H1 (cell line): ENCODE measurements at regions not wholly inside any gene's neighbourhood (a gene's known extent, or its start where the extent isn't known, plus 50 kb on each side); places are given as distances from the start of the nearest gene placed in this dataset.

Experiments
- CTCF ChIA-PET: fragments of 300-600 bp; sonication (Branson Sonifier 250); formaldehyde crosslinking; loops from one replicate; lab custom pipeline; 2021; ENCODE audit not compliant: partially characterized antibody; lab: Charles Lee
- POLR2A ChIA-PET: fragments of 300-600 bp; sonication (Branson Sonifier 250); formaldehyde crosslinking; loops from one replicate; lab custom pipeline; 2021; ENCODE audit warnings: inconsistent platforms; ENCODE audit not compliant: partially characterized antibody; lab: Charles Lee
- DNase-seq, 2 experiments: peaks; one replicate each; pipeline versions ENCODE4 v3.0.0 to v3.0.0-alpha.2; 2010 to 2022; ENCODE audit warnings: low spot score in 2 of 2, low read depth in 1 of 2, mixed read lengths in 1 of 2
- FAIRE-seq: peaks from 2 replicates; lab custom pipeline; 2011; peaks lifted over from hg19 to GRCh38; lab: Jason Lieb, UNC
- H2AFZ ChIP-seq: 2 replicates; pipeline ENCODE4 v1.8.1; 2012; ENCODE audit warnings: low read length, inconsistent platforms
- H2AK5ac ChIP-seq: 2 replicates; pipeline ENCODE4 v1.6.1; 2013; ENCODE audit warnings: low read depth, low read length
- H2BK120ac ChIP-seq: replicated peaks from 2 replicates; pipeline ENCODE3; 2013; ENCODE audit warnings: low read depth, low read length, inconsistent platforms
- H2BK12ac ChIP-seq: 2 replicates; pipeline ENCODE4 v1.6.1; 2013; ENCODE audit warnings: low read depth, low read length
- H2BK15ac ChIP-seq: 2 replicates; pipeline ENCODE4 v1.6.1; 2013; ENCODE audit warnings: low read length
- H2BK20ac ChIP-seq: 2 replicates; pipeline ENCODE4 v1.6.1; 2013; ENCODE audit warnings: low read length
- H2BK5ac ChIP-seq: 2 replicates; pipeline ENCODE4 v1.6.1; 2013; ENCODE audit warnings: low read depth, low read length
- H3K14ac ChIP-seq: 2 replicates; pipeline ENCODE4 v1.6.1; 2013; ENCODE audit warnings: inconsistent platforms; ENCODE audit not compliant: insufficient read length
- H3K18ac ChIP-seq: 2 replicates; pipeline ENCODE4 v1.6.1; 2013; ENCODE audit warnings: low read length; ENCODE audit errors: extremely low read depth
- H3K23ac ChIP-seq: 2 replicates; pipeline ENCODE4 v1.6.1; 2013; ENCODE audit warnings: inconsistent platforms; ENCODE audit not compliant: insufficient read length
- H3K23me2 ChIP-seq: 2 replicates; pipeline ENCODE4 v1.6.1; 2013; ENCODE audit warnings: low read depth, low read length
- H3K27ac ChIP-seq: 2 replicates; pipeline ENCODE4 v1.6.1; 2011; ENCODE audit warnings: low read depth, low read length, inconsistent platforms
- H3K27me3 ChIP-seq, 4 experiments: replicated peaks in 1 of 4; 1 replicate in 1 of 4; 2 replicates in 3 of 4; pipeline versions ENCODE4 v1.6.1 to v1.8.1; 2011 to 2013; ENCODE audit warnings: low read length in 3 of 4, mild to moderate bottlenecking in 3 of 4, inconsistent platforms in 2 of 4, mixed read lengths in 2 of 4, moderate library complexity in 1 of 4; ENCODE audit not compliant: control insufficient read depth in 3 of 4, insufficient read depth in 3 of 4; ENCODE audit errors: extremely low read depth in 1 of 4
- H3K36me3 ChIP-seq, 4 experiments: 2 replicates each; pipeline versions ENCODE4 v1.6.1 to v1.8.1; 2011 to 2013; ENCODE audit warnings: mild to moderate bottlenecking in 4 of 4, low read length in 3 of 4, moderate library complexity in 2 of 4, control low read depth in 1 of 4, inconsistent platforms in 1 of 4; ENCODE audit not compliant: insufficient read depth in 4 of 4, control insufficient read depth in 2 of 4
- H3K4ac ChIP-seq: replicated peaks from 2 replicates; pipeline ENCODE3; 2013; ENCODE audit warnings: low read length, low read depth, mixed read lengths, inconsistent platforms; ENCODE audit not compliant: insufficient read length
- H3K4me1 ChIP-seq, 4 experiments: replicated peaks in 1 of 4; 1 replicate in 1 of 4; 2 replicates in 3 of 4; pipeline versions ENCODE4 v1.6.1 to v1.8.1; 2011 to 2013; ENCODE audit warnings: low read length in 3 of 4, inconsistent platforms in 2 of 4, mixed read lengths in 1 of 4; ENCODE audit not compliant: insufficient read depth in 4 of 4, control insufficient read depth in 3 of 4
- H3K4me2 ChIP-seq, 2 experiments: 2 replicates each; pipeline versions ENCODE4 v1.6.1 to v1.8.1; 2011 to 2013; ENCODE audit warnings: low read depth in 2 of 2, low read length in 2 of 2, control low read depth in 1 of 2, inconsistent platforms in 1 of 2, mild to moderate bottlenecking in 1 of 2; ENCODE audit not compliant: insufficient read depth in 1 of 2
- H3K4me3 ChIP-seq, 4 experiments: fragments of 200-600, 300-600 bp in 1 of 4; sonication (generic), shearing (Covaris generic), sonication (Bioruptor Twin) in 1 of 4; 2 replicates each; pipeline versions ENCODE4 v1.5.1 to v1.8.1; 2011 to 2016; ENCODE audit warnings: low read length in 4 of 4, low read depth in 3 of 4, control low read depth in 2 of 4, inconsistent platforms in 2 of 4, mild to moderate bottlenecking in 2 of 4, mixed read lengths in 1 of 4, moderate library complexity in 1 of 4; ENCODE audit not compliant: insufficient read depth in 2 of 4; ENCODE audit errors: extremely low read depth in 1 of 4
- H3K56ac ChIP-seq: replicated peaks from 2 replicates; pipeline ENCODE3; 2013; ENCODE audit warnings: low read depth, mild to moderate bottlenecking, mixed read lengths, low read length, inconsistent platforms; ENCODE audit not compliant: insufficient read length
- H3K79me1 ChIP-seq: 2 replicates; pipeline ENCODE4 v1.6.1; 2013; ENCODE audit warnings: low read depth, low read length, control low read depth
- H3K79me2 ChIP-seq, 2 experiments: 2 replicates each; pipeline versions ENCODE4 v1.6.1 to v1.8.1; 2012 to 2013; ENCODE audit warnings: low read length in 2 of 2, mild to moderate bottlenecking in 2 of 2, inconsistent platforms in 1 of 2; ENCODE audit not compliant: insufficient read depth in 2 of 2, control insufficient read depth in 1 of 2
- H3K9ac ChIP-seq, 4 experiments: replicated peaks in 1 of 4; 1 replicate in 1 of 4; 2 replicates in 3 of 4; pipeline versions ENCODE4 v1.6.1 to v1.8.1; 2011 to 2013; ENCODE audit warnings: low read depth in 3 of 4, low read length in 3 of 4, control low read depth in 2 of 4, mild to moderate bottlenecking in 2 of 4, moderate library complexity in 2 of 4, inconsistent platforms in 1 of 4; ENCODE audit errors: extremely low read depth in 1 of 4
- H3K9me3 ChIP-seq, 2 experiments: 2 replicates each; pipeline versions ENCODE4 v1.6.1 to v1.8.1; 2012 to 2013; ENCODE audit warnings: mild to moderate bottlenecking in 2 of 2, moderate library complexity in 2 of 2, control low read depth in 1 of 2, inconsistent platforms in 1 of 2, low read depth in 1 of 2, low read length in 1 of 2, mixed read lengths in 1 of 2; ENCODE audit not compliant: insufficient read depth in 2 of 2
- H4K20me1 ChIP-seq, 2 experiments: replicated peaks in 1 of 2; 2 replicates each; pipeline versions ENCODE3 to v1.8.1; 2011 to 2013; ENCODE audit warnings: inconsistent platforms in 2 of 2, low read length in 2 of 2, mild to moderate bottlenecking in 1 of 2; ENCODE audit not compliant: insufficient read depth in 2 of 2, control insufficient read depth in 1 of 2
- H4K5ac ChIP-seq: 2 replicates; pipeline ENCODE4 v1.6.1; 2013; ENCODE audit warnings: low read length, low read depth, mixed read lengths, inconsistent platforms; ENCODE audit not compliant: insufficient read length
- H4K8ac ChIP-seq: 2 replicates; pipeline ENCODE4 v1.8.0; 2013; ENCODE audit warnings: mild to moderate bottlenecking, moderate library complexity, low read length, inconsistent platforms; ENCODE audit not compliant: insufficient read depth; ENCODE audit errors: extremely low read depth
- H4K91ac ChIP-seq: replicated peaks from 2 replicates; pipeline ENCODE3; 2013; ENCODE audit warnings: low read length, mixed read lengths, inconsistent platforms; ENCODE audit not compliant: insufficient read length
- RBBP5 ChIP-seq: IDR thresholded peaks from 2 replicates; pipeline ENCODE4 v1.7.1; 2012; ENCODE audit warnings: low read depth, mild to moderate bottlenecking, inconsistent platforms, low read length, moderate library complexity, borderline replicate concordance
- WGBS, 2 experiments: shearing (Covaris generic) in 1 of 2; methylation state at CpG; one replicate each; pipeline versions ENCODE4 v1.1.6 to v1.1.7; 2013 to 2015; ENCODE audit warnings: low lambda C conversion rate in 2 of 2, mixed read lengths in 2 of 2, inconsistent platforms in 1 of 2, low coverage in 1 of 2, missing lambda C conversion rate in 1 of 2; ENCODE audit not compliant: insufficient replicate concordance in 2 of 2, insufficient coverage in 1 of 2, insufficient read length in 1 of 2; ENCODE audit errors: extremely low coverage in 1 of 2, missing lambda C conversion rate in 1 of 2; 5-methylcytosine and 5-hydroxymethylcytosine counted together

- Histone ChIP-seq H2BK12ac (no peak overlapping the region), H3K9ac (no peak overlapping the region), H2BK120ac (no peak overlapping the region), H3K4ac (no peak overlapping the region), H2AFZ (no peak overlapping the region), H4K5ac (no peak overlapping the region), H2BK5ac (no peak overlapping the region), H3K23ac (no peak overlapping the region), H3K27ac (no peak overlapping the region), H3K4me1 (no peaks in the 10 kb centered on the region), H2BK15ac (no peak overlapping the region), H3K18ac (no peak overlapping the region), H3K79me2 (no peaks in the 10 kb centered on the region), H3K27me3 (no peaks in the 10 kb centered on the region), H4K91ac (no peak overlapping the region), H3K36me3 (no peaks in the 10 kb centered on the region), H2AK5ac (no peak overlapping the region), H3K56ac (no peak overlapping the region), H3K9me3 (no peaks in the 10 kb centered on the region), H3K14ac (no peak overlapping the region), H4K20me1 (no peaks in the 10 kb centered on the region), H2BK20ac (no peak overlapping the region), H3K4me3 (no peak overlapping the region), H3K79me1 (no peaks in the 10 kb centered on the region), H4K8ac (no peak overlapping the region), H3K23me2 (no peaks in the 10 kb centered on the region), H3K4me2 (no peak overlapping the region)
- ChIA-PET CTCF (interaction anchor here (0.5 to 0.7 kb wide), 3 partner anchors 14 to 344 kb away, joined by 3 read pairs; no protein-coding TSS in a partner anchor), POLR2A (no interaction called here)
- no peak for FAIRE-seq
- 78% methylated on average over 1 of the region's 1 CpG; no CpG with 5 or more reads in 1 of the 2 experiments for WGBS, 2 experiments
- DNase-seq, result no peak
- no peak for TF ChIP-seq RBBP5
Observed at GRCh38 chr21:16367079-16367478, 637.3 kb downstream of the USP25 start.
